Thyroid gland (tissue), 4 donors: ENCODE measurements at regions not wholly inside any gene's neighbourhood (a gene's known extent, or its start where the extent isn't known, plus 50 kb on each side); places are given as distances from the start of the nearest gene placed in this dataset.

Experiments used
- POLR2A ChIP-seq, 2 donors: fragments of 450-650 bp; IDR thresholded peaks; one replicate each; pipeline ENCODE4 v1.6.1; 2017; ENCODE audit warnings: antibody characterized with exemption in 2 of 2, mild to moderate bottlenecking in 2 of 2, moderate library complexity in 1 of 2
- TF ChIP-seq, protein P1 (sequence below), 6 experiments: fragments of 200-600 bp in 3 of 6; fragments of 450-650 bp in 3 of 6; sonication (generic) in 3 of 6; IDR thresholded peaks; one replicate each; pipeline ENCODE4 v1.5.1; 2016 to 2019; ENCODE audit warnings: antibody characterized with exemption in 6 of 6, mild to moderate bottlenecking in 2 of 6, inconsistent platforms in 1 of 6, moderate library complexity in 1 of 6

DNA sequence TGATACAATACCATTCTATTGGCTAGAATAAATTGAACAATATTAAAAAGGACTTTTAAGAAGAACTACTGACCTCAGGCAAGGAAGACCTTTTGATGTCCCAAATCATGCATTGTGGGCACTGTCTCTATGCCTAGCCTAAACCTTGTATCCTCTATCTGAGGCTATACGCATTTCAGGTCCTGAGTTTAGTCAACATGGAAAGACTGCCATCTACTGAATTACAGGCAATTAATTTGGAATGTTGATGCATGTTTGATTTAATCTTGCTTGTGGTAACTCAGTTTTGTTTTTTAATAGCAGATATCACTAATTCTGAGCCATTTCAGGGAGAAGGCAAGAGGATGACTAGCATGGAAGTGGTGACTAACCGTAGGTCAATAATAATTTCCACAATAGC lies 585.3 kb upstream of the CCNG1 start:
- TF ChIP-seq, protein P1, sequence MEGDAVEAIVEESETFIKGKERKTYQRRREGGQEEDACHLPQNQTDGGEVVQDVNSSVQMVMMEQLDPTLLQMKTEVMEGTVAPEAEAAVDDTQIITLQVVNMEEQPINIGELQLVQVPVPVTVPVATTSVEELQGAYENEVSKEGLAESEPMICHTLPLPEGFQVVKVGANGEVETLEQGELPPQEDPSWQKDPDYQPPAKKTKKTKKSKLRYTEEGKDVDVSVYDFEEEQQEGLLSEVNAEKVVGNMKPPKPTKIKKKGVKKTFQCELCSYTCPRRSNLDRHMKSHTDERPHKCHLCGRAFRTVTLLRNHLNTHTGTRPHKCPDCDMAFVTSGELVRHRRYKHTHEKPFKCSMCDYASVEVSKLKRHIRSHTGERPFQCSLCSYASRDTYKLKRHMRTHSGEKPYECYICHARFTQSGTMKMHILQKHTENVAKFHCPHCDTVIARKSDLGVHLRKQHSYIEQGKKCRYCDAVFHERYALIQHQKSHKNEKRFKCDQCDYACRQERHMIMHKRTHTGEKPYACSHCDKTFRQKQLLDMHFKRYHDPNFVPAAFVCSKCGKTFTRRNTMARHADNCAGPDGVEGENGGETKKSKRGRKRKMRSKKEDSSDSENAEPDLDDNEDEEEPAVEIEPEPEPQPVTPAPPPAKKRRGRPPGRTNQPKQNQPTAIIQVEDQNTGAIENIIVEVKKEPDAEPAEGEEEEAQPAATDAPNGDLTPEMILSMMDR (IDR thresholded peaks at IDR 0.05): no peak
- no peak for TF ChIP-seq POLR2A (IDR thresholded peaks at IDR 0.05)
